CD4-positive, alpha-beta T cell treated with Interleukin-12 subunit alpha and Interleukin-12 subunit beta, for 1 hour (primary cell): ENCODE measurements at regions not wholly inside any gene's neighbourhood (a gene's known extent, or its start where the extent isn't known, plus 50 kb on each side); places are given as distances from the start of the nearest gene placed in this dataset.
A peak's percentile ranks its signal among the peaks of the same experiment; 100 is the strongest.

Experiments used
- DNase-seq: peaks from one replicate; pipeline ENCODE4 v3.0.0-alpha.2; 2020

DNA sequence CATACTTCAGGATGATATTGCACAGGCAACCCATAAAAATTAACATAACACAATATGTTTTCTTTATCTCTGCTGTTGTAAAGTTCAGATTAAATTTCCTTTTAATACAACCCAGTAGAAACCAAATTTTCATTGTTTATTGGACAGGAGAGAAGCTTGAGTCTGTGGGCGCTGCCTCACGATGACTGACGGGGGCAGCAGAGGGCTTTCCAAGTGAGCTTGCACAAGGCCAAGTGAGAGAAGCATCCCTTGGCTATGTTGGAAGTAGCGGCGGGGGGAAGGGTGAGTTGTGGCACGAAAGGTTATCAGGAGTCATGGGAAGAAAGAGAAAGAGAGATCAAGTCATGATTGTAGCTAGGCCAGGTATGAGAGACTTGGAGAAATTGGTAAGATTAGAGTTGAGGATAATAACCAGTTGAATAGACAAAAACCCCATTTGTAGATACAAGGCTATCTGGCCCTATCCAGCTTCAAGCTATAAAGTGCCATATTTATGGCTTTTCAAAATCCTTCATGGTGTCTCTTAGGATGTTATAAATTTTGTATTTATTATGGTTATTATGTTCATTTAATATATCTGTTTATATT is 413.7 kb upstream of the FAM98A start:
- DNase-seq: peak; percentile 0

GRCh38 chr2:34011684-34012083 is 412.6 kb upstream of the FAM98A start:
- no peak for DNase-seq

- no peak for DNase-seq
These were observed 406.8 kb upstream of the FAM98A start for GRCh38 chr2:34005901-34006300.

GRCh38 chr2:34004936-34005335 is 405.8 kb upstream of the FAM98A start:
- no peak for DNase-seq

GRCh38 chr2:34003795-34004194 is 404.7 kb upstream of the FAM98A start:
- no peak for DNase-seq

GRCh38 chr2:34001557-34001956 is 402.5 kb upstream of the FAM98A start:
- no peak for DNase-seq

- no peak for DNase-seq
These were observed 385.0 kb upstream of the FAM98A start for GRCh38 chr2:33984131-33984530.

DNA sequence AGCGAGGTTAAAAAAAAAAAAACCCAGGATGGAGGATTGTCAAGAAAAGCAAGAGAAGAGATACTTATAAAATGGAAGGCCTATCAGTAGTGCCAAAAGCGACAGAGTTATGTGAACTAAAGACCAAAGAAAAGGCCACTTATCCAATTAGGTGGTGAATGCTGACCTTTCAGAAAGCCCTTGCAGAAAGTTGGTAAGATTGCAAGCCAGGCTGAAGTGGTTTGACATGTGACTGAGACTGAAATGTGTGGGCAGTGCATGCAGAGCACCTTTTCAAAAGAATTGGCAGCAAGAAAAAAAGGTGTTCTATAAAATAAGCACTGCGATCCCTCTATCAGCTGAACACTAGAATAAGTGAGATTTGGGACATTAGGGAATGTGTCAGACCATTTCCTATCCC is 379.4 kb upstream of the FAM98A start:
- no peak for DNase-seq

DNA sequence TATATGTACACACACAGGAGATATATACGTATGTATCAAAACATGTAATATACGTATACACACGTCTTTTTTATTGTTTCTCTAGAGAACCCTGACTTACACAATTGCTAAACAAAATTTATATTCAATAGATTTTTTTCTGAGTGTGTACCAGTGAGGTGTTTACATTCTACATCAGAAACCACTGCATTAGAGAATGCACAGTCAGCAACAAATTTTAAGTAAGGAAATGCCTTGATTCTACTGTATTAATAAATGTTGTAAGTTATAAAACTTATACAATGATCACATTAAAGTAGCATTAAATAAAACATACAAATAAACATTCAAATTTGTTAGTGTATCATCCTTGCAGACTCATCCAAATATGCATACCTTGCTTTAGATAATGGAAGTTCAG is 376.4 kb upstream of the FAM98A start:
- no peak for DNase-seq

DNA sequence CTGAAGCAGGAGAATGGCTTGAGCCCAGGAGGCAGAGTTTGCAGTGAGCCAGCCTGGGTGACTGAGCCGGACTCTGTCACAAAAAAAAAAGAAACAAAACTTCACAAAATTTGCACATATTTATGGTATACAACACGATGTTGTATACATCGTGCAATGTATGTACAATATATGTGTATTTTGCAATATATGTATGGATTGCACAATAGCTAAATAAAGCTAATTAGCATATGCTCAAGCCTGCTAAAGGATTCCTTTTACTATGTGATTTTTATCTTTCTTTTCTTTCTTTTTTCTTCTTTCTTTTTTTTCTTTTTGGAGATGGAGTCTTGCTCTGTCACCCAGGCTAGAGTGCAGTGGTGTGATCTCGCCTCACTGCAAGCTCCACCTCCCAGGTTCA is 368.0 kb upstream of the FAM98A start:
- DNase-seq: no peak

GRCh38 chr2:33958591-33958990 is 359.5 kb upstream of the FAM98A start:
- no peak for DNase-seq

GRCh38 chr2:33949371-33949770 is 350.3 kb upstream of the FAM98A start:
- no peak for DNase-seq

GRCh38 chr2:33946193-33946592 is 347.1 kb upstream of the FAM98A start:
- no peak for DNase-seq

- DNase-seq: no peak
These were observed 334.1 kb upstream of the FAM98A start for GRCh38 chr2:33933203-33933602.

- DNase-seq: no peak
These were observed 332.1 kb upstream of the FAM98A start for GRCh38 chr2:33931164-33931563.

- DNase-seq: no peak
These were observed 330.4 kb upstream of the FAM98A start for GRCh38 chr2:33929467-33929866.

GRCh38 chr2:33927756-33928155 is 328.7 kb upstream of the FAM98A start:
- DNase-seq: no peak

DNA sequence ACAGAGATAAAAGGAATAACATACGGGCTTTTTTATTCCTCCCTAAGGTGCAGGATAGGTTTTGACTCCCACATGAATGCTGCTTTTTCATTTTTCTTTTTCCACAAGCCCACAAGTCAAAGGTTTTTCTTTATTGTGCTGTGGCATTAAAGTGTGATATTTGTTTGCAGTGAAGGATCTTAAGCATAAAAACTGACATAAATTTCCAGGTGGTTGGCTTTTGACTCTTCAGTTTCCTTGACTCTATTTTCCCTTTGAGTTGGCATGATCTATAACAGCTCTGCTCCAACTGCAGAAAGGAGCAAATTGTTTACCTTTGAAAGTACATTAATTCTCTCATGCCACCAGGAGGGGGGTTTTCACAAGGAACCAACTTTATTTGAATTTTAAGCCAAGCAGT is 326.2 kb upstream of the FAM98A start:
- DNase-seq: no peak

- DNase-seq: no peak
These were observed 325.6 kb upstream of the FAM98A start for GRCh38 chr2:33924586-33925169.

DNA sequence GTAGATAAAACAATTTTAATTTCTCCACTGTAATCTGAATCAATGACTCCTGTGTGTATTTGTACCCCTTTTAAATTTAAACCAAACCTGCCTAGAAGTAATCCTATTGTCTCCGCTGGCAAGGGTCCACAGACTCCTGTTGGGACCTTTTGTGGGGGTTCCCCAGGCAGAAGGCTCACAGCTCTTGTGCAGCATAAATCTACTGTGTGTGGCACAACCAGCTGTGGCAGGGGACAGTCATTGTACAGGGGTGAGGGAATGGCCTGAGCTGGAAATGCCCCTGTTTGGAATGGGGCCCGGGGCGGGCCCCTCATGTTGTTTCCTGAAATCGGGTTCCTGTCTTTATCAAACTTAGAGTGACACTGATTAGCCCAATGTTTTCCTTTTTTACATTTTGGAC is 318.2 kb upstream of the FAM98A start:
- no peak for DNase-seq

DNA sequence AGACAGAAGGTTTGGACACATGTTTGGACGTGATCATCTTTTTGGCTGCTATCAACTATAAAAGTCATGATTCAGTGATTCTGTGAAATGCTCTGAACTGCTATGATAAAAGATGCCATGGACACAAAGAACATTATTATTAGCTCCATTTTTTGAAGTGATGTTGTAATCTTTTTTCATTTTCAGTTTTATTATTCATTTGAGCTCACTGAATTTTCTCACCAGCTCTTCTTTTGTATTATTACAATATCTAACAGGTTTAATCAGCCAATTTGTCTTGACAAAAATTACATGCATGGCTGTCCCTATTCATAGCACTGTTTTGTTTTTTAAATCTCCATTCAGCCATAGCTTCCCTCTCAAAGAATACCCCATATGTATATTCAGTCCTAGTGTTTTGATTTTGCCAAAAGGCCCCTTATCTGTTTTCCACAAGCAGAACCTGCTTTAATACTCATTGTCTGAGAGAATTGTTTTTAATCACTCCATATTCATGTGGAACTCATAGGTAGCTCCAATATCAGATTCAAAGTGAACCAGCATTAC is 314.0 kb upstream of the FAM98A start:
- DNase-seq: no peak

- DNase-seq: no peak
These were observed 312.2 kb upstream of the FAM98A start for GRCh38 chr2:33911327-33911726.

DNA sequence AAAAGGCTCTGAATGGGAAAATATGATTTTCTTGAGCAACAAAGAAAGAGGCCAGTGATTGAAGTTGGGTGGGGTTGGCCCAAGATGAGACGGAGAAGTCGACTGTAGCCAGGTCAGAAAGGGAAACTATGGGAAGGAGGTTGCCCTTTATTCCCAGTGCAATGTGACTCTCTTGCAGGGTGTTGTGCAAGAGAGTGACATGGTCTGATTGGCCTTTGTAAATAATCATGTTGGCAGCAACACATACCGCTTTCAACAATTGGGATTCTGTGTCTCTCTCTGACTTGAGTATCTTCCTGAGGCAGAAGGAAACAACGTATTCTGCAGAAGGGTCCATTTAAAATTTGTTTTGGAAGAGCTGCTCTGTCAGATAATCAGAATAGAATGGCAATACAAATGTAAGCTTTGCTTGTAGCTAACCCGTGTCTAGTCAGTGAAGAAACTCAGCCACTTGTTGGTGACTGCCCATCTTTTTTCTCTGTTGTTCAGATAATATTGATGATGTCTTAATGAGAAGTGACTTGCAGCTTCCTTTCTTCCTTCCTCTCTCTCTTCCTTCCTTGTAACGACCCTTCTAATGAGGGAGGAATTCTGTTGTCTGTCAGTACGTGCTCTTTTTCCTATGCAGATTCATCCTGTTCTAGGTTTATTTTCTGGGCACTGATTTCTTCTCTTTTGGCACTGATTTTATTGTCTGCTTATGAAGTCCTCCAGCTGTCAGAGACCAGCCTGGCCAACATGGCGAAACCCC is 311.0 kb upstream of the FAM98A start:
- DNase-seq: no peak

DNA sequence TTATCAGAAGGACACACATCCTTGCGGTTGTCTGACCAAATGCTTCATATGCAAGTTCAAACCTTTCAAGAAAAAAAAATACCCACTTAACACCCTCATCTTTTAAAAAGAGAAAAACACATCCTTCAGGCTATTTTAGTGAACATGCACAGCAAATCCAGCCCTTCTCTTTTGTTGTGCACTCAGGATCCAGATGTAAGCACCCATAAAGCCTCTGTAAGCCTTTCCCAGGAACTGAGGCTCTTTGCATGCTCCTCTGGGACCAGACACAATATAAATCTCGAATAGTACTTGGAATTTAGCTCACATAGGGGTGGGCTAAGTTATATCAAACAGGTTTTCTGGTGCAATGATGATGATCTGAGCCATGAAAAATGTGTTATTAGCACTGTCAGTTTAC is 308.8 kb upstream of the FAM98A start:
- DNase-seq: no peak
